Mesenchymal stem cell (in vitro differentiated cells and primary cell): ENCODE measurements at regions not wholly inside any gene's neighbourhood (a gene's known extent, or its start where the extent isn't known, plus 50 kb on each side); places are given as distances from the start of the nearest gene placed in this dataset.

Experiments used
- DNase-seq: peaks from one replicate; pipeline ENCODE4 v3.0.0-alpha.2; 2013
- H2AFZ ChIP-seq: one replicate; pipeline ENCODE4 v1.6.1; 2013; ENCODE audit warnings: low read depth, mild to moderate bottlenecking, control low read depth, inconsistent platforms, low read length, moderate library complexity
- H2AK5ac ChIP-seq: 2 replicates; pipeline ENCODE4 v1.6.1; 2013; ENCODE audit warnings: low read length, moderate library complexity, mild to moderate bottlenecking, inconsistent platforms; ENCODE audit not compliant: severe bottlenecking
- H2BK120ac ChIP-seq: one replicate; pipeline ENCODE4 v1.6.1; 2013; ENCODE audit warnings: low read depth, mild to moderate bottlenecking, inconsistent platforms, low read length, moderate library complexity
- H2BK12ac ChIP-seq, 2 experiments: one replicate each; pipeline ENCODE4 v1.6.1; 2013; ENCODE audit warnings: inconsistent platforms in 2 of 2, low read length in 2 of 2, mild to moderate bottlenecking in 2 of 2, moderate library complexity in 2 of 2, control low read depth in 1 of 2
- H2BK15ac ChIP-seq: one replicate; pipeline ENCODE4 v1.6.1; 2013; ENCODE audit warnings: mild to moderate bottlenecking, low read depth, inconsistent platforms; ENCODE audit not compliant: poor library complexity, severe bottlenecking
- H2BK5ac ChIP-seq: 2 replicates; pipeline ENCODE4 v1.6.1; 2013; ENCODE audit warnings: low read depth, mild to moderate bottlenecking, low read length, control low read depth, inconsistent platforms; ENCODE audit not compliant: poor library complexity, severe bottlenecking
- H3K14ac ChIP-seq, 2 experiments: one replicate each; pipeline ENCODE4 v1.6.1; 2013; ENCODE audit warnings: inconsistent platforms in 2 of 2, low read length in 2 of 2, control low read depth in 1 of 2, mild to moderate bottlenecking in 1 of 2, moderate library complexity in 1 of 2
- H3K18ac ChIP-seq, 2 experiments: one replicate each; pipeline ENCODE4 v1.6.1; 2013; ENCODE audit warnings: inconsistent platforms in 2 of 2, low read length in 2 of 2, control low read depth in 1 of 2, low read depth in 1 of 2, mild to moderate bottlenecking in 1 of 2
- H3K23ac ChIP-seq, 2 experiments: one replicate each; pipeline ENCODE4 v1.6.1; 2013; ENCODE audit warnings: inconsistent platforms in 2 of 2, low read length in 2 of 2, mild to moderate bottlenecking in 2 of 2, moderate library complexity in 2 of 2, control low read depth in 1 of 2
- H3K27ac ChIP-seq: 2 replicates; pipeline ENCODE4 v1.5.1; 2013; ENCODE audit warnings: mild to moderate bottlenecking, moderate library complexity, low read length, control low read depth, inconsistent platforms; ENCODE audit not compliant: poor library complexity, severe bottlenecking
- H3K27me3 ChIP-seq, 2 experiments: 2 replicates each; pipeline versions ENCODE4 v1.6.1 to v1.7.0; 2013; ENCODE audit warnings: low read length in 2 of 2, mild to moderate bottlenecking in 2 of 2, moderate library complexity in 2 of 2, control low read depth in 1 of 2, inconsistent platforms in 1 of 2; ENCODE audit not compliant: control insufficient read depth in 1 of 2, insufficient read depth in 1 of 2
- H3K36me3 ChIP-seq, 2 experiments: 2 replicates each; pipeline versions ENCODE4 v1.6.1 to v1.7.0; 2013; ENCODE audit warnings: low read length in 2 of 2, control low read depth in 1 of 2, inconsistent platforms in 1 of 2, low read depth in 1 of 2, mild to moderate bottlenecking in 1 of 2; ENCODE audit not compliant: insufficient read depth in 2 of 2, control insufficient read depth in 1 of 2
- H3K4ac ChIP-seq, 2 experiments: one replicate each; pipeline ENCODE4 v1.6.1; 2013; ENCODE audit warnings: inconsistent platforms in 2 of 2, low read length in 2 of 2, mild to moderate bottlenecking in 2 of 2, moderate library complexity in 2 of 2, control low read depth in 1 of 2, low read depth in 1 of 2
- H3K4me1 ChIP-seq: 2 replicates; pipeline ENCODE4 v1.6.1; 2013; ENCODE audit warnings: low read depth, low read length, control low read depth; ENCODE audit not compliant: control insufficient read depth, insufficient read depth
- H3K4me2 ChIP-seq: 2 replicates; pipeline ENCODE4 v1.6.1; 2013; ENCODE audit warnings: low read length, mild to moderate bottlenecking, inconsistent platforms; ENCODE audit not compliant: poor library complexity, severe bottlenecking
- H3K4me3 ChIP-seq, 2 experiments: 2 replicates each; pipeline versions ENCODE4 v1.5.1 to v1.7.0; 2013; ENCODE audit warnings: low read length in 2 of 2, mild to moderate bottlenecking in 2 of 2, control low read depth in 1 of 2, low read depth in 1 of 2; ENCODE audit not compliant: insufficient read depth in 1 of 2
- H3K79me1 ChIP-seq: replicated peaks from 2 replicates; pipeline ENCODE4 v1.6.1; 2013; ENCODE audit warnings: mild to moderate bottlenecking, control low read depth, low read length, inconsistent platforms; ENCODE audit not compliant: poor library complexity, severe bottlenecking
- H3K9ac ChIP-seq: 2 replicates; pipeline ENCODE4 v1.7.0; 2013; ENCODE audit warnings: mild to moderate bottlenecking, low read length, moderate library complexity
- H3K9me3 ChIP-seq: 2 replicates; pipeline ENCODE4 v1.7.0; 2013; ENCODE audit warnings: mild to moderate bottlenecking, low read length; ENCODE audit not compliant: control insufficient read depth
- H4K8ac ChIP-seq: one replicate; pipeline ENCODE4 v1.6.1; 2013; ENCODE audit warnings: inconsistent platforms, mild to moderate bottlenecking, low read length, moderate library complexity
- H4K91ac ChIP-seq: one replicate; pipeline ENCODE4 v1.6.1; 2013; ENCODE audit warnings: mild to moderate bottlenecking, low read length, inconsistent platforms
- WGBS: methylation state at CpG from one replicate; pipeline ENCODE4 v1.1.7; 2013; ENCODE audit warnings: mixed read lengths; 5-methylcytosine and 5-hydroxymethylcytosine counted together

DNA sequence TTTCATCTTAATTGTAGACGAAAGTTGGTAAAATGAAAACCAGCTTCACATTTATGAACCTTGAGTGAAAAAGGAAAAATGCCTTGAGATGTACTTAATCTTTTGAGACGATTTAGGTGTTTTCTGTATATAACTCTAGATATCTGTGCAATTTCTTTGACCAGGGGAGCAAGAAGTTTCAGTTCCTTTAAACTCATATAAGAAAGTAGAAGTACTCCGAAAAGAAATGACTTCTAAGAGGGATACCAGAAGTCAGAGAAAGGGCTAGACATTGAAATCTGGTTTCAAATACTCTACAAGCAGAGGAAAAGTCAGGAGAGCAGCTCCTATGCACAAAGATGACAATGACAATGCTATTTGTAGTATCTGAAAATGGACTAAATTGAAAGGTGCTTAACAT lies 303.7 kb downstream of the BAMBI start:
- Histone ChIP-seq H4K8ac (no peak overlapping the region), H3K9me3 (no peaks in the 10 kb centered on the region), H2AK5ac (no peak overlapping the region), H3K18ac (no peak overlapping the region), H4K91ac (no peak overlapping the region), H3K36me3 (no peaks in the 10 kb centered on the region), H2BK12ac (no peak overlapping the region), H3K4me3 (no peak overlapping the region), H2AFZ (no peak overlapping the region), H3K4me2 (no peak overlapping the region), H2BK5ac (no peak overlapping the region), H3K27ac (no peak overlapping the region), H3K9ac (no peak overlapping the region), H3K14ac (no peak overlapping the region), H3K23ac (no peak overlapping the region), H2BK120ac (no peak overlapping the region), H3K4me1 (peaks cover 5% of the 10 kb centered on the region), H3K4ac (no peak overlapping the region), H3K79me1 (no peaks in the 10 kb centered on the region), H2BK15ac (no peak overlapping the region), H3K27me3 (peaks cover 0 to 1% of the 10 kb centered on the region in 2 experiments)
- 100% methylated on average over 3 of the region's 3 CpGs for WGBS
- no peak for DNase-seq

DNA sequence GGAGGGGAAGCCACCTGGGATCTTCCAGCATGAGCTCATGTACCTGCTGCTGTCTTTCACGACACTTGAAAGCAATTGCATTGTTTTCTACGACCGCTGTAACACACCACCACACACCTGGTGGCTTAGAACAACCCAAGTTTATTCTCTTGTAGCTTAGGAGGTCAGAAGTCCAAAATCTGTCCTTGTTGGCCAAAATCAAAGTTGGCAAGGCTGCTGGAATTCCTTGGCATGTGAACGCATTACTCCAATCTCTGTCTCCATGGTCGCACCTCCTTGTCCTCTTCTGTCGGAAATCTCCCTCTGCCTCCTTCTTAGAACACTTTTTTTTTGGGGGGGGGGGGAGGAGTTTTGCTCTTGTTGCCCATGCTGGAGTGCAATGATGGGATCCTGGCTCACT lies 305.7 kb downstream of the BAMBI start:
- H2BK120ac ChIP-seq, result no peak overlapping the region
- no peak overlapping the region for H3K27ac ChIP-seq
- H3K18ac ChIP-seq, result peak overlapping the region in 1 of 2 experiments; percentile 43
- H4K91ac ChIP-seq, result no peak overlapping the region
- no peaks in the 10 kb centered on the region for H3K36me3 ChIP-seq
- 91% methylated on average over 4 of the region's 6 CpGs for WGBS
- no peak overlapping the region for H2BK15ac ChIP-seq
- H3K23ac ChIP-seq, result no peak overlapping the region
- no peak overlapping the region for H2BK12ac ChIP-seq
- no peak overlapping the region for H3K4me3 ChIP-seq
- no peak overlapping the region for H4K8ac ChIP-seq
- H3K79me1 ChIP-seq, result no peaks in the 10 kb centered on the region
- peaks cover 3% of the 10 kb centered on the region for H3K4me1 ChIP-seq
- H3K9me3 ChIP-seq, result no peaks in the 10 kb centered on the region
- no peak overlapping the region for H3K9ac ChIP-seq
- no peak overlapping the region for H3K4me2 ChIP-seq
- H2AK5ac ChIP-seq, result peak overlapping the region; percentile 38
- H3K27me3 ChIP-seq, result no peaks in the 10 kb centered on the region
- H3K14ac ChIP-seq, result no peak overlapping the region
- H3K4ac ChIP-seq, result peak overlapping the region in 1 of 2 experiments; percentile 64
- H2AFZ ChIP-seq, result no peak overlapping the region
- no peak overlapping the region for H2BK5ac ChIP-seq
- no peak for DNase-seq

DNA sequence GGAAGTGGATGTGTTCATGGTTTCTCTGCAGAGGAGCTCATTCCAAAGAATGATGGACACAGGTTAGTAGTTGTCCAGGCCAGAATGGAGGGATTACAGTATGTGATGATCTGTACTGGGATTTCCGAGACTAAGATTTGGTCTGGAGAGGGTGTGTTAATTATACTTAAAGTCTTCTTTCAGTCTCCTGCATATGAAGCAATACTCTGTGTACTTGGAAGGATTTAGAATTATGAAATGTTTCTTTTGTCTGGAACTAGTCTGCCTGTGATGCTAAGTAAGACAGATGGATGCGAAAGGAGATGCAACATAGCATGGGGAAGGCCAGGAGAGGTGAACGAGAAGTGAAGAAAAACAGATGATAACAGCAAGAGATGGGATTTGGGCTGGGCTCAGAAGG lies 305.1 kb upstream of the LYZL1 start:
- Histone ChIP-seq H2BK12ac (no peak overlapping the region), H3K27me3 (no peaks in the 10 kb centered on the region), H3K36me3 (no peaks in the 10 kb centered on the region), H2AK5ac (no peak overlapping the region), H3K79me1 (no peaks in the 10 kb centered on the region), H3K4me3 (no peak overlapping the region), H3K23ac (no peak overlapping the region), H3K4me1 (peaks cover 3% of the 10 kb centered on the region), H3K9ac (no peak overlapping the region), H2BK120ac (no peak overlapping the region), H3K18ac (peak overlapping the region in 1 of 2 experiments; percentile 65), H3K4me2 (no peak overlapping the region), H2BK5ac (no peak overlapping the region), H3K9me3 (no peaks in the 10 kb centered on the region), H2AFZ (no peak overlapping the region), H3K14ac (no peak overlapping the region), H3K4ac (peak overlapping the region in 1 of 2 experiments; percentile 77), H2BK15ac (no peak overlapping the region), H4K8ac (no peak overlapping the region), H3K27ac (no peak overlapping the region), H4K91ac (no peak overlapping the region)
- DNase-seq, result peak; percentile 37
- 100% methylated on average over 2 of the region's 3 CpGs for WGBS

DNA sequence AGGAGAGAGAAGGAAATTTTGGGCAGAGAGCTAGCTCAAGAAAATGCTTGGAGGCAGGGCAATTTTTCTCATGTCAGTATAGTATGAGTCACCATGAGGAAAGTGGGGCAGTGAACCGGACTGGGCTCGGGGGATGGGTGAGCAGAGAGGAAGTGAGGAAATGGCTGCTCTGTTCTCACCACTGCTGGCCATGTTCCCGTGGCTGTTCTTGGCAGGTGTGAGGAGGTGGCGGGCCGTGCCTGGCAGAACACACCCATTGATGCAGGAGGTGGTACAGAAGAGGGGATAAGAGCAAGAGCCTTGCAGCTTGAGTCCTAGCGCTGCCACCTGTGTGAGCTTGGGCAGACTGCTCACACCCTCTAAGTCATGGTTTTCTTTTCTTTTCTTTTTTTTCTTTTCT lies 304.4 kb upstream of the LYZL1 start:
- H3K27ac ChIP-seq, result no peak overlapping the region
- peak overlapping the region; percentile 93 for H4K8ac ChIP-seq
- no peak overlapping the region for H3K14ac ChIP-seq
- H3K18ac ChIP-seq, result peak overlapping the region in 1 of 2 experiments; percentile 90
- H2AFZ ChIP-seq, result peak overlapping the region; percentile 59
- DNase-seq, result peak; percentile 84
- H3K27me3 ChIP-seq, result no peaks in the 10 kb centered on the region
- no peak overlapping the region for H3K4me2 ChIP-seq
- H2BK5ac ChIP-seq, result no peak overlapping the region
- H3K36me3 ChIP-seq, result no peaks in the 10 kb centered on the region
- no peak overlapping the region for H3K23ac ChIP-seq
- H4K91ac ChIP-seq, result peak overlapping the region; percentile 23
- 10% methylated on average over 2 of the region's 6 CpGs for WGBS
- H3K79me1 ChIP-seq, result no peaks in the 10 kb centered on the region
- H2AK5ac ChIP-seq, result no peak overlapping the region
- H2BK120ac ChIP-seq, result no peak overlapping the region
- no peaks in the 10 kb centered on the region for H3K9me3 ChIP-seq
- H3K4me3 ChIP-seq, result no peak overlapping the region
- peak overlapping the region in 1 of 2 experiments; percentile 87 for H2BK12ac ChIP-seq
- peak overlapping the region in 1 of 2 experiments; percentile 71 for H3K4ac ChIP-seq
- peaks cover 3% of the 10 kb centered on the region for H3K4me1 ChIP-seq
- H2BK15ac ChIP-seq, result no peak overlapping the region
- no peak overlapping the region for H3K9ac ChIP-seq
